ENCODE measurements at regions not wholly inside any gene's neighbourhood (a gene's known extent, or its start where the extent isn't known, plus 50 kb on each side); places are given as distances from the start of the nearest gene placed in this dataset.

GRCh38 chr15:45884755-45885445, 250.1 kb downstream of the SQOR start:
- Histone ChIP-seq H3K9me3 (ENCODE audit: control insufficient read depth, insufficient read depth, low read length) (no peaks in the 10 kb centered on the region), H3K27ac (ENCODE audit: low read depth, low read length) (no peak overlapping the region)
- TF ChIP-seq CTCF (IDR thresholded peaks at IDR 0.05; ENCODE audit: low read depth, low read length, poor library complexity, severe bottlenecking) (no peak), EZH2phosphoT487 (IDR thresholded peaks at IDR 0.05; ENCODE audit: borderline replicate concordance, low read length) (no peak)

GRCh38 chr15:45885801-45886200, 251.0 kb downstream of the SQOR start:
- Histone ChIP-seq H3K9me2 (replicated peaks; ENCODE audit: control insufficient read depth, low read length) (no peaks in the 10 kb centered on the region), H3K79me2 (ENCODE audit: control insufficient read depth, low read length) (no peaks in the 10 kb centered on the region), H3K4me3 (ENCODE audit: low read length) (no peak overlapping the region), H3K9me3 (ENCODE audit: control insufficient read depth, insufficient read depth, low read length) (no peaks in the 10 kb centered on the region), H3K27me3 (ENCODE audit: control insufficient read depth, low read length) (no peaks in the 10 kb centered on the region), H3F3A (ENCODE audit: control insufficient read depth, insufficient read depth) (no peaks in the 10 kb centered on the region), H4K20me1 (ENCODE audit: control insufficient read depth, insufficient read depth, low read depth, low read length) (no peaks in the 10 kb centered on the region), H3K4me1 (ENCODE audit: control insufficient read depth, low read length) (no peaks in the 10 kb centered on the region), H3K27ac (ENCODE audit: low read depth, low read length) (no peak overlapping the region), H3K4me2 (ENCODE audit: low read length) (no peak overlapping the region), H3K36me3 (ENCODE audit: control insufficient read depth, low read length) (no peaks in the 10 kb centered on the region)
- TF ChIP-seq CTCF (IDR thresholded peaks at IDR 0.05; ENCODE audit: low read depth, low read length, poor library complexity, severe bottlenecking) (peak; percentile 9), EZH2phosphoT487 (IDR thresholded peaks at IDR 0.05; ENCODE audit: borderline replicate concordance, low read length) (no peak)

More at GRCh38 chr15:45884755-45885445, 250.1 kb downstream of the SQOR start:
- no peaks in the 10 kb centered on the region for H3K9me2 ChIP-seq (replicated peaks; ENCODE audit: control insufficient read depth, low read length)
- no peaks in the 10 kb centered on the region for H3K4me1 ChIP-seq (ENCODE audit: control insufficient read depth, low read length)
- H3K79me2 ChIP-seq (ENCODE audit: control insufficient read depth, low read length): no peaks in the 10 kb centered on the region
- no peaks in the 10 kb centered on the region for H3K36me3 ChIP-seq (ENCODE audit: control insufficient read depth, low read length)
- no peaks in the 10 kb centered on the region for H3K27me3 ChIP-seq (ENCODE audit: control insufficient read depth, low read length)
- H3K4me2 ChIP-seq (ENCODE audit: low read length): no peak overlapping the region
- no peaks in the 10 kb centered on the region for H3F3A ChIP-seq (ENCODE audit: control insufficient read depth, insufficient read depth)
- no peak overlapping the region for H3K4me3 ChIP-seq (ENCODE audit: low read length)
- no peaks in the 10 kb centered on the region for H4K20me1 ChIP-seq (ENCODE audit: control insufficient read depth, insufficient read depth, low read depth, low read length)

- H3K9me2 ChIP-seq (replicated peaks; ENCODE audit: control insufficient read depth, low read length): no peaks in the 10 kb centered on the region
- H3K36me3 ChIP-seq (ENCODE audit: control insufficient read depth, low read length): no peaks in the 10 kb centered on the region
- no peaks in the 10 kb centered on the region for H3K4me1 ChIP-seq (ENCODE audit: control insufficient read depth, low read length)
- H3K79me2 ChIP-seq (ENCODE audit: control insufficient read depth, low read length): no peaks in the 10 kb centered on the region
- no peaks in the 10 kb centered on the region for H3K9me3 ChIP-seq (ENCODE audit: control insufficient read depth, insufficient read depth, low read length)
- no peaks in the 10 kb centered on the region for H4K20me1 ChIP-seq (ENCODE audit: control insufficient read depth, insufficient read depth, low read depth, low read length)
- H3K27ac ChIP-seq (ENCODE audit: low read depth, low read length): no peak overlapping the region
- 0 out of 2 replicates have a peak, but pooled peaks cover 3% of the 10 kb centered on the region for H3K27me3 ChIP-seq (ENCODE audit: control insufficient read depth, low read length)
- H3K4me3 ChIP-seq (ENCODE audit: low read length): no peak overlapping the region
- no peaks in the 10 kb centered on the region for H3F3A ChIP-seq (ENCODE audit: control insufficient read depth, insufficient read depth)
- TF ChIP-seq EZH2phosphoT487 (IDR thresholded peaks at IDR 0.05; ENCODE audit: borderline replicate concordance, low read length) (no peak), CTCF (IDR thresholded peaks at IDR 0.05; ENCODE audit: low read depth, low read length, poor library complexity, severe bottlenecking) (no peak)
- no peak overlapping the region for H3K4me2 ChIP-seq (ENCODE audit: low read length)
Measured at GRCh38 chr15:45891766-45892165, 256.9 kb downstream of the SQOR start.
